Calu3 (cell line): ENCODE measurements at regions not wholly inside any gene's neighbourhood (a gene's known extent, or its start where the extent isn't known, plus 50 kb on each side); places are given as distances from the start of the nearest gene placed in this dataset.
"Not testable (repeated sequence)": the region's sequence is repeated elsewhere in the genome, so short reads cannot be mapped to it uniquely, and the experiment has no call there.

Experiments
- BruUV-seq: library from RNA; stranded (reverse); fragments of 400-500 nt; replicated peaks from 2 replicates; lab custom pipeline; 2021; lab: Mats Ljungman, UMichigan
- CTCF ChIA-PET: fragments of 300-600 bp; sonication (Branson Sonifier 250); formaldehyde crosslinking; loops from one replicate; lab custom pipeline; 2022; ENCODE audit warnings: antibody characterized with exemption; lab: Charles Lee
- DNase-seq: peaks from one replicate; pipeline ENCODE4 v3.0.0; 2022
- H3K27ac Mint-ChIP-seq: one replicate; pipeline ENCODE4 v1.8.0; 2022; ENCODE audit warnings: mixed read lengths; ENCODE audit not compliant: unreplicated experiment
- H3K27me3 Mint-ChIP-seq: one replicate; pipeline ENCODE4 v1.8.0; 2022; ENCODE audit warnings: mixed read lengths; ENCODE audit not compliant: unreplicated experiment
- H3K36me3 Mint-ChIP-seq: one replicate; pipeline ENCODE4 v1.8.0; 2022; ENCODE audit warnings: mild to moderate bottlenecking, moderate library complexity, mixed read lengths; ENCODE audit not compliant: insufficient read depth, unreplicated experiment
- H3K4me1 Mint-ChIP-seq: one replicate; pipeline ENCODE4 v1.8.0; 2022; ENCODE audit warnings: mild to moderate bottlenecking, low read depth, mixed read lengths; ENCODE audit not compliant: unreplicated experiment
- H3K4me3 Mint-ChIP-seq: one replicate; pipeline ENCODE4 v1.8.0; 2022; ENCODE audit warnings: mild to moderate bottlenecking, low read depth, moderate library complexity, mixed read lengths; ENCODE audit not compliant: unreplicated experiment
- H3K9me3 Mint-ChIP-seq: one replicate; pipeline ENCODE4 v1.8.0; 2022; ENCODE audit warnings: low read depth, mixed read lengths; ENCODE audit not compliant: unreplicated experiment
- CTCF ChIP-seq: fragments of 200-600 bp; IDR thresholded peaks from one replicate; pipeline ENCODE4 v1.8.0; 2022; ENCODE audit warnings: antibody characterized with exemption; ENCODE audit not compliant: unreplicated experiment
- intact Hi-C: fragments of 100-400 bp; cut with micrococcal nuclease; formaldehyde crosslinking; loops from one replicate; pipeline ENCODE4 v1.10.0; 2022; ENCODE audit not compliant: unreplicated experiment

DNA sequence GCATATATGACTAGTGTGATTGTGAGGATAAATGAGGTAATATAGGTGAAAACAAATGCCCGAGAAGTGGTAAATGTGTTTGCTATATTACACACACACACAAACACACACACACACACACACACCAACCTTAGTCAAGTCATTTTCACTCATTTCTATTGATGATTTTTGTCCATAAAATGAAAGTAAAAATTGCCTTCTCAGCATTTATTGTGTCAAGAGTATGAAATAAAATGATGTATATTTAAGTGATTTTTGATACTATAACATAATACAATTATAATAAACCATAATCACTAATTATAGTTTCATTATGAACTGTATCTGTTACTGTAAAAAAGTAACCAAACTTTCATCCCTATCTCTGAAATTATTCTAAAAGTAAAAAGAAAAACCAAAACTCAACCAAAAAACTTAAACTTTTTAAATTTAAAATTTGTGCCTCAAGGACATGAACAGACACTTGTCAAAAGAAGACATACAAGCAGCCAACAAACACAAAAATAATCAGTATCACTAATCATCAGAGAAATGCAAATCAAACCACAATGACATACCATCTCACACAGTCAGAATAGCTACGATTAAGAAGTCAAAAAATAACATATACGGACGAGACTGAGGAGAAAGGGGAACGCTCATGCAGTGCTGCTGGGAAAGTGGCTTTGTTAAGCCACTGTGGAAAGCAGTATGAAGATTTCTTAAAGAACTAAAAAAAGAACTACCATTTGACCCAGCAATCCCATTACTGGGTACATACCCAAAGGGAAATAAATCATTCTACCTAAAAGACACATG, 601.0 kb downstream of the TMA16 start:
- no peaks in the 10 kb centered on the region for H3K9me3 Mint-ChIP-seq
- CTCF ChIA-PET: no interaction called here
- BruUV-seq: no TSS peak
- no peak for DNase-seq
- no peak overlapping the region for H3K4me3 Mint-ChIP-seq
- no peak for TF ChIP-seq CTCF
- no peaks in the 10 kb centered on the region for H3K27me3 Mint-ChIP-seq
- no peak overlapping the region for H3K27ac Mint-ChIP-seq
- no peaks in the 10 kb centered on the region for H3K36me3 Mint-ChIP-seq
- intact Hi-C loops: no loop called here
- H3K4me1 Mint-ChIP-seq: no peaks in the 10 kb centered on the region

DNA sequence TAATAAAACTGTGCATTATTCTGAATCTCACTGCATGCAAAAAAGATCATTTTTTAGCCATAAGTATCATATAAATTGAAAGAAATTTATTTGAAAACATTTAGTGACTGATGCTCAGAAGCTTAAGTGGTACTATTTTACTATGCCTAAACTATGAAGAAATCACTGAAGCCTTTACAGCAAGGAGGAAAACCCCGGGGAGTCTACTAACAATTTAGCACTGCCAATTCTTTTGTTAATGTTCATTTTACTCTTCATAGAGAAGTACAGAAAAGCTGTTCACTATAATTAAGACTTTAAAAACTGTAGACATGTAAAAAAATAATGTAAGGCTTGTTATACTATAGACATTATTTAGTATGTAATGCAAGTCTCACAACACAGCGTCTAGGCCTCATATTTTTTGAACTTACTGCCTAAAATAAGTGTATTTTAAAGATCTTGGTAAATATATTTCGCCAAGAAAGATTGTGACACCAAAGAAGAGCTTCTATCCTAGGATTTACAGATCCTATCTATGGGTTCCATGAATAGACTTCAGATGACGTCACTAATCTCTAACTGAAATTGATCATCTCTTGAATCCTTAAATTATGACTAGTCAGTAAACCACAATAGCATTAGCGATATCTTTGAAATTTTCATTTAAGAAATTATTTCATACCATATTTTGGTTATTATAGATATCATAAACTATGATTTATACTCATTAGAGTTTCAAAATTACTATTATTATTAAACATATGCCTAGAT, 602.5 kb downstream of the TMA16 start:
- Mint-ChIP-seq H3K9me3 (no peaks in the 10 kb centered on the region), H3K4me1 (no peaks in the 10 kb centered on the region), H3K36me3 (no peaks in the 10 kb centered on the region), H3K27ac (no peak overlapping the region), H3K4me3 (no peak overlapping the region), H3K27me3 (no peaks in the 10 kb centered on the region)
- no peak for TF ChIP-seq CTCF
- no TSS peak for BruUV-seq
- CTCF ChIA-PET: no interaction called here
- intact Hi-C loops: no loop called here
- DNase-seq: no peak

DNA sequence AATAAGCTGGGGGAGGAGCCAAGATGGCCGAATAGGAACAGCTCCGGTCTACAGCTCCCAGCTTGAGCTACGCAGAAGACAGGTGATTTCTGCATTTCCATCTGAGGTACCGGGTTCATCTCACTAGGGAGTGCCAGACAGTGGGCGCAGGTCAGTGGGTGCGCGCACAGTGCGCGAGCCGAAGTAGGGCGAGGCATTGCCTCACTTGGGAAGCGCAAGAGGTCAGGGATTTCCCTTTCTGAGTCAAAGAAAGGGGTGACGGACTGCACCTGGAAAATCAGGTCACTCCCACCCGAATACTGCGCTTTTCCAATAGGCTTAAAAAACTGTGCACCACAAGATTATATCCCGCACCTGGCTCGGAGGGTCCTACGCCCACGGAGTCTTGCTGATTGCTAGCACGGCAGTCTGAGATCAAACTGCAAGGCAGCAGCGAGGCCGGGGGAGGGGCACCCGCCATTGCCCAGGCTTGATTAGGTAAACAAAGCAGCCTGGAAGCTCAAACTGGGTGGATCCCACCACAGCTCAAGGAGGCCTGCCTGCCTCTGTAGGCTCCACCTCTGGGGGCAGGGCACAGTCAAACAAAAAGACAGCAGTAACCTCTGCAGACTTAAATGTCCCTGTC, 606.4 kb downstream of the TMA16 start:
- H3K27ac Mint-ChIP-seq, BruUV-seq, H3K4me3 Mint-ChIP-seq, DNase-seq, H3K27me3 Mint-ChIP-seq, H3K36me3 Mint-ChIP-seq, CTCF ChIA-PET, H3K9me3 Mint-ChIP-seq, H3K4me1 Mint-ChIP-seq, intact Hi-C loops: not testable (repeated sequence)

- TF ChIP-seq CTCF: no peak
- intact Hi-C loops: no loop called here
- H3K4me3 Mint-ChIP-seq: no peak overlapping the region
These were observed 614.5 kb downstream of the TMA16 start for GRCh38 chr4:164108971-164109370.

More at GRCh38 chr4:164108971-164109370, 614.5 kb downstream of the TMA16 start:
- CTCF ChIA-PET: interaction anchor here (0.6 kb wide), 1 partner anchor 1170 kb away, joined by 4 read pairs; no protein-coding TSS in a partner anchor
- no peaks in the 10 kb centered on the region for H3K27me3 Mint-ChIP-seq
- no peak for DNase-seq
- no peaks in the 10 kb centered on the region for H3K36me3 Mint-ChIP-seq
- H3K27ac Mint-ChIP-seq: peak overlapping the region; percentile 74
- BruUV-seq: no TSS peak
- no peaks in the 10 kb centered on the region for H3K4me1 Mint-ChIP-seq
- no peaks in the 10 kb centered on the region for H3K9me3 Mint-ChIP-seq
